HCT116 (cell line): ENCODE measurements at regions not wholly inside any gene's neighbourhood (a gene's known extent, or its start where the extent isn't known, plus 50 kb on each side); places are given as distances from the start of the nearest gene placed in this dataset.

Experiments used
- ATAC-seq: fragments of 200-7000 bp; cut with Tn5 transposase; 2 replicates; pipeline ENCODE4 v1.9.1; 2020; ENCODE audit warnings: mild to moderate bottlenecking, moderate library complexity
- BruUV-seq: library from RNA; stranded (reverse); fragments of 400-500 nt; replicated peaks from 2 replicates; lab custom pipeline; 2021; lab: Mats Ljungman, UMichigan
- CTCF ChIA-PET: fragments of 300-600 bp; sonication (Branson Sonifier 250); formaldehyde crosslinking; loops from one replicate; lab custom pipeline; 2021; ENCODE audit warnings: antibody characterized with exemption; lab: Charles Lee
- POLR2A ChIA-PET: fragments of 300-600, 350-600 bp; sonication (Branson Sonifier 250); formaldehyde crosslinking; loops from one replicate; lab custom pipeline; 2021; ENCODE audit warnings: antibody characterized with exemption; lab: Charles Lee
- RAD21 ChIA-PET, 2 experiments: fragments of 300-600 bp; sonication (Branson Sonifier 250); formaldehyde crosslinking; loops; one replicate each; lab custom pipeline; 2023; ENCODE audit warnings: low total read pairs in 2 of 2; ENCODE audit not compliant: uncharacterized antibody in 2 of 2, unreplicated experiment in 2 of 2, low non-redundant PET in 1 of 2; lab: Charles Lee
- DNase-seq: peaks from one replicate; pipeline ENCODE4 v3.0.0-alpha.2; 2010; ENCODE audit warnings: low read depth, low spot score
- H2AFZ ChIP-seq: fragments of 200-600 bp; shearing (Covaris generic), sonication (generic); 2 replicates; pipeline ENCODE4 v1.6.1; 2017; ENCODE audit warnings: low read depth, mixed run types, mixed read lengths, antibody characterized with exemption, low read length; ENCODE audit not compliant: poor library complexity, severe bottlenecking
- H3K27ac ChIP-seq: 2 replicates; pipeline ENCODE4 v1.5.1; 2012; ENCODE audit warnings: low read depth, low read length
- H3K27me3 ChIP-seq: fragments of 200-600 bp; sonication (generic); 2 replicates; pipeline ENCODE4 v1.6.1; 2016; ENCODE audit warnings: mixed run types, low read length, mixed read lengths; ENCODE audit not compliant: insufficient read depth
- H3K36me3 ChIP-seq, 2 experiments: fragments of 200-500 bp in 1 of 2; fragments of 200-600 bp in 1 of 2; sonication (Bioruptor generic) in 1 of 2; sonication (generic) in 1 of 2; 2 replicates each; pipeline versions ENCODE4 v1.5.1 to v1.6.1; 2014 to 2016; ENCODE audit warnings: low read length in 2 of 2, inconsistent platforms in 1 of 2, mixed read lengths in 1 of 2, mixed run types in 1 of 2; ENCODE audit not compliant: insufficient read depth in 2 of 2, control insufficient read depth in 1 of 2
- H3K4me1 ChIP-seq, 2 experiments: fragments of 200-600 bp in 1 of 2; sonication (generic) in 1 of 2; 2 replicates each; pipeline versions ENCODE4 v1.5.1 to v1.6.1; 2012 to 2017; ENCODE audit warnings: low read length in 2 of 2, inconsistent platforms in 1 of 2, mild to moderate bottlenecking in 1 of 2, mixed read lengths in 1 of 2, mixed run types in 1 of 2, moderate library complexity in 1 of 2; ENCODE audit not compliant: insufficient read depth in 2 of 2, control insufficient read depth in 1 of 2
- H3K4me2 ChIP-seq: fragments of 200-600 bp; sonication (generic); 2 replicates; pipeline ENCODE4 v1.6.1; 2017; ENCODE audit warnings: mixed run types, low read length, mixed read lengths
- H3K4me3 ChIP-seq, 2 experiments: fragments of 200-600 bp in 1 of 2; sonication (generic) in 1 of 2; replicated peaks in 1 of 2; 2 replicates each; pipeline ENCODE4 v1.5.1; 2011 to 2016; ENCODE audit warnings: low read length in 2 of 2, control low read depth in 1 of 2, low read depth in 1 of 2, mild to moderate bottlenecking in 1 of 2, mixed read lengths in 1 of 2, mixed run types in 1 of 2
- H3K79me2 ChIP-seq: fragments of 200-600 bp; sonication (generic); 2 replicates; pipeline ENCODE4 v1.6.1; 2017; ENCODE audit warnings: mild to moderate bottlenecking, mixed run types, low read length, moderate library complexity, mixed read lengths; ENCODE audit not compliant: insufficient read depth
- H3K9ac ChIP-seq: fragments of 200-600 bp; sonication (generic); 2 replicates; pipeline ENCODE4 v1.6.1; 2016; ENCODE audit warnings: low read length, mixed read lengths
- H3K9me2 ChIP-seq: fragments of 200-600 bp; sonication (generic), shearing (Covaris generic); 2 replicates; pipeline ENCODE4 v1.6.1; 2017; ENCODE audit warnings: mixed run types, mild to moderate bottlenecking, moderate library complexity; ENCODE audit not compliant: insufficient read depth
- H3K9me3 ChIP-seq, 2 experiments: fragments of 200-500 bp in 1 of 2; fragments of 200-600 bp in 1 of 2; sonication (Bioruptor generic) in 1 of 2; sonication (generic) in 1 of 2; 2 replicates each; pipeline ENCODE4 v1.6.1; 2014 to 2017; ENCODE audit warnings: low read length in 2 of 2, mixed read lengths in 2 of 2, inconsistent platforms in 1 of 2, low read depth in 1 of 2, mild to moderate bottlenecking in 1 of 2, mixed run types in 1 of 2, moderate library complexity in 1 of 2; ENCODE audit not compliant: control insufficient read depth in 1 of 2, insufficient read depth in 1 of 2
- H4K20me1 ChIP-seq: fragments of 200-600 bp; sonication (generic), shearing (Covaris generic); 2 replicates; pipeline ENCODE4 v1.6.1; 2017; ENCODE audit warnings: mixed run types, mild to moderate bottlenecking, moderate library complexity; ENCODE audit not compliant: insufficient read depth
- CBX3 ChIP-seq: IDR thresholded peaks from 2 replicates; pipeline ENCODE4 v1.6.1; 2012; ENCODE audit warnings: low read depth
- EGR1 ChIP-seq: IDR thresholded peaks from 2 replicates; pipeline ENCODE4 v1.6.1; 2012; ENCODE audit warnings: low read depth
- ELF1 ChIP-seq: IDR thresholded peaks from 2 replicates; pipeline ENCODE4 v1.6.1; 2012; ENCODE audit warnings: low read depth, borderline replicate concordance
- EZH2phosphoT487 ChIP-seq: fragments of 200-600 bp; IDR thresholded peaks from 2 replicates; pipeline ENCODE4 v1.6.1; 2018; ENCODE audit warnings: antibody characterized with exemption, borderline replicate concordance
- FOSL1 ChIP-seq: IDR thresholded peaks from 2 replicates; pipeline ENCODE4 v1.6.1; 2012; ENCODE audit warnings: low read depth
- JUND ChIP-seq: IDR thresholded peaks from 2 replicates; pipeline ENCODE4 v1.6.1; 2012
- POLR2A ChIP-seq: IDR thresholded peaks from 2 replicates; pipeline ENCODE4 v1.7.0; 2011; ENCODE audit warnings: borderline replicate concordance; ENCODE audit not compliant: insufficient read depth, insufficient read length; ENCODE audit errors: extremely low read depth
- POLR2AphosphoS5 ChIP-seq: IDR thresholded peaks from 2 replicates; pipeline ENCODE4 v1.6.1; 2011; ENCODE audit warnings: mild to moderate bottlenecking, low read depth, low read length, moderate library complexity
- RAD21 ChIP-seq: IDR thresholded peaks from 2 replicates; pipeline ENCODE4 v1.6.1; 2012; ENCODE audit warnings: low read depth, mild to moderate bottlenecking
- SIN3A ChIP-seq: IDR thresholded peaks from 2 replicates; pipeline ENCODE4 v1.6.1; 2012; ENCODE audit warnings: low read depth
- SRF ChIP-seq: IDR thresholded peaks from 2 replicates; pipeline ENCODE4 v1.6.1; 2012; ENCODE audit warnings: low read depth
- ZFX ChIP-seq: fragments of 450-650 bp; IDR thresholded peaks from 2 replicates; pipeline ENCODE4 v1.6.1; 2017
- intact Hi-C: fragments of 100-400 bp; cut with micrococcal nuclease; formaldehyde crosslinking; loops from 2 replicates; pipeline ENCODE4 v1.10.0; 2022
- TF ChIP-seq, protein P1 (sequence below): IDR thresholded peaks from 2 replicates; pipeline ENCODE4 v1.6.1; 2012
- TF ChIP-seq, protein P2 (sequence below): IDR thresholded peaks from 2 replicates; pipeline ENCODE4 v1.6.1; 2012; ENCODE audit warnings: low read depth
- TF ChIP-seq, protein P3 (sequence below): IDR thresholded peaks from 2 replicates; pipeline ENCODE4 v1.6.1; 2012
- TF ChIP-seq, protein P4 (sequence below), 3 experiments: fragments of 200-600 bp in 1 of 3; sonication (generic) in 1 of 3; IDR thresholded peaks in 2 of 3; conservative IDR thresholded peaks in 1 of 3; 2 replicates each; pipeline ENCODE4 v1.5.1; 2012 to 2017; ENCODE audit warnings: low read depth in 2 of 3, low read length in 2 of 3, antibody characterized with exemption in 1 of 3, borderline replicate concordance in 1 of 3, control low read depth in 1 of 3, mild to moderate bottlenecking in 1 of 3, mixed read lengths in 1 of 3, mixed run types in 1 of 3, moderate library complexity in 1 of 3; ENCODE audit not compliant: insufficient read depth in 1 of 3

GRCh38 chr3:96331341-96331740 lies 483.1 kb upstream of the EPHA6 start:
- Histone ChIP-seq H3K9me3 (peaks cover 3 to 21% of the 10 kb centered on the region in 2 experiments; a peak in 2 of 4 replicates), H3K4me3 (no peak overlapping the region), H3K79me2 (no peaks in the 10 kb centered on the region), H2AFZ (no peak overlapping the region), H3K27me3 (no peaks in the 10 kb centered on the region), H3K9me2 (no peaks in the 10 kb centered on the region), H4K20me1 (no peaks in the 10 kb centered on the region), H3K4me1 (no peaks in the 10 kb centered on the region), H3K9ac (no peak overlapping the region), H3K36me3 (no peaks in the 10 kb centered on the region), H3K4me2 (no peak overlapping the region), H3K27ac (no peak overlapping the region)
- intact Hi-C loops, result no loop called here
- ChIA-PET RAD21 (no interaction called here), POLR2A (no interaction called here), CTCF (no interaction called here)
- ATAC-seq (no peak), DNase-seq (no peak)
- TF ChIP-seq JUND (no peak), RAD21 (no peak), POLR2AphosphoS5 (no peak), ELF1 (no peak), EGR1 (no peak)
- TF ChIP-seq, protein P1, sequence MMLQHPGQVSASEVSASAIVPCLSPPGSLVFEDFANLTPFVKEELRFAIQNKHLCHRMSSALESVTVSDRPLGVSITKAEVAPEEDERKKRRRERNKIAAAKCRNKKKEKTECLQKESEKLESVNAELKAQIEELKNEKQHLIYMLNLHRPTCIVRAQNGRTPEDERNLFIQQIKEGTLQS, result no peak
- BruUV-seq, result no TSS peak

- H3K27me3 ChIP-seq, result no peaks in the 10 kb centered on the region
- H3K4me3 ChIP-seq, result no peak overlapping the region
- no peaks in the 10 kb centered on the region for H4K20me1 ChIP-seq
- no TSS peak for BruUV-seq
- POLR2A ChIA-PET, result no interaction called here
- no peak overlapping the region for H3K27ac ChIP-seq
- ATAC-seq, result no peak
- no peaks in the 10 kb centered on the region for H3K9me2 ChIP-seq
- no peak for DNase-seq
- RAD21 ChIA-PET, result no interaction called here
- H3K36me3 ChIP-seq, result no peaks in the 10 kb centered on the region
- no peak overlapping the region for H2AFZ ChIP-seq
- H3K79me2 ChIP-seq, result no peaks in the 10 kb centered on the region
- no peaks in the 10 kb centered on the region for H3K4me1 ChIP-seq
- no peak overlapping the region for H3K9ac ChIP-seq
- CTCF ChIA-PET, result no interaction called here
- H3K4me2 ChIP-seq, result no peak overlapping the region
- intact Hi-C loops, result no loop called here
- peaks cover 3 to 10% of the 10 kb centered on the region in 2 experiments; a peak in 2 of 4 replicates for H3K9me3 ChIP-seq
- TF ChIP-seq, protein P2, sequence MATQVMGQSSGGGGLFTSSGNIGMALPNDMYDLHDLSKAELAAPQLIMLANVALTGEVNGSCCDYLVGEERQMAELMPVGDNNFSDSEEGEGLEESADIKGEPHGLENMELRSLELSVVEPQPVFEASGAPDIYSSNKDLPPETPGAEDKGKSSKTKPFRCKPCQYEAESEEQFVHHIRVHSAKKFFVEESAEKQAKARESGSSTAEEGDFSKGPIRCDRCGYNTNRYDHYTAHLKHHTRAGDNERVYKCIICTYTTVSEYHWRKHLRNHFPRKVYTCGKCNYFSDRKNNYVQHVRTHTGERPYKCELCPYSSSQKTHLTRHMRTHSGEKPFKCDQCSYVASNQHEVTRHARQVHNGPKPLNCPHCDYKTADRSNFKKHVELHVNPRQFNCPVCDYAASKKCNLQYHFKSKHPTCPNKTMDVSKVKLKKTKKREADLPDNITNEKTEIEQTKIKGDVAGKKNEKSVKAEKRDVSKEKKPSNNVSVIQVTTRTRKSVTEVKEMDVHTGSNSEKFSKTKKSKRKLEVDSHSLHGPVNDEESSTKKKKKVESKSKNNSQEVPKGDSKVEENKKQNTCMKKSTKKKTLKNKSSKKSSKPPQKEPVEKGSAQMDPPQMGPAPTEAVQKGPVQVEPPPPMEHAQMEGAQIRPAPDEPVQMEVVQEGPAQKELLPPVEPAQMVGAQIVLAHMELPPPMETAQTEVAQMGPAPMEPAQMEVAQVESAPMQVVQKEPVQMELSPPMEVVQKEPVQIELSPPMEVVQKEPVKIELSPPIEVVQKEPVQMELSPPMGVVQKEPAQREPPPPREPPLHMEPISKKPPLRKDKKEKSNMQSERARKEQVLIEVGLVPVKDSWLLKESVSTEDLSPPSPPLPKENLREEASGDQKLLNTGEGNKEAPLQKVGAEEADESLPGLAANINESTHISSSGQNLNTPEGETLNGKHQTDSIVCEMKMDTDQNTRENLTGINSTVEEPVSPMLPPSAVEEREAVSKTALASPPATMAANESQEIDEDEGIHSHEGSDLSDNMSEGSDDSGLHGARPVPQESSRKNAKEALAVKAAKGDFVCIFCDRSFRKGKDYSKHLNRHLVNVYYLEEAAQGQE, result no peak
- TF ChIP-seq, protein P3, sequence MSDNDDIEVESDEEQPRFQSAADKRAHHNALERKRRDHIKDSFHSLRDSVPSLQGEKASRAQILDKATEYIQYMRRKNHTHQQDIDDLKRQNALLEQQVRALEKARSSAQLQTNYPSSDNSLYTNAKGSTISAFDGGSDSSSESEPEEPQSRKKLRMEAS, result no peak
- TF ChIP-seq SIN3A (no peak), EZH2phosphoT487 (no peak), ZFX (no peak), POLR2AphosphoS5 (no peak), JUND (no peak), FOSL1 (no peak), SRF (no peak), ELF1 (no peak), POLR2A (no peak), CBX3 (no peak), RAD21 (no peak)
- TF ChIP-seq, protein P4, sequence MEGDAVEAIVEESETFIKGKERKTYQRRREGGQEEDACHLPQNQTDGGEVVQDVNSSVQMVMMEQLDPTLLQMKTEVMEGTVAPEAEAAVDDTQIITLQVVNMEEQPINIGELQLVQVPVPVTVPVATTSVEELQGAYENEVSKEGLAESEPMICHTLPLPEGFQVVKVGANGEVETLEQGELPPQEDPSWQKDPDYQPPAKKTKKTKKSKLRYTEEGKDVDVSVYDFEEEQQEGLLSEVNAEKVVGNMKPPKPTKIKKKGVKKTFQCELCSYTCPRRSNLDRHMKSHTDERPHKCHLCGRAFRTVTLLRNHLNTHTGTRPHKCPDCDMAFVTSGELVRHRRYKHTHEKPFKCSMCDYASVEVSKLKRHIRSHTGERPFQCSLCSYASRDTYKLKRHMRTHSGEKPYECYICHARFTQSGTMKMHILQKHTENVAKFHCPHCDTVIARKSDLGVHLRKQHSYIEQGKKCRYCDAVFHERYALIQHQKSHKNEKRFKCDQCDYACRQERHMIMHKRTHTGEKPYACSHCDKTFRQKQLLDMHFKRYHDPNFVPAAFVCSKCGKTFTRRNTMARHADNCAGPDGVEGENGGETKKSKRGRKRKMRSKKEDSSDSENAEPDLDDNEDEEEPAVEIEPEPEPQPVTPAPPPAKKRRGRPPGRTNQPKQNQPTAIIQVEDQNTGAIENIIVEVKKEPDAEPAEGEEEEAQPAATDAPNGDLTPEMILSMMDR (IDR thresholded peaks at IDR 0.05 in 2 of 3, conservative IDR thresholded peaks at IDR 0.05 in 1 of 3; ENCODE audit: borderline replicate concordance in 1 of 3, insufficient read depth in 1 of 3, low read depth in 2 of 3, low read length in 2 of 3), result no peak
- TF ChIP-seq, protein P1, result no peak
Measured at GRCh38 chr3:96334779-96335178, 479.6 kb upstream of the EPHA6 start.
